Activated T-cell treated with anti-CD3 and anti-CD28 coated beads, Interleukin-2, amount 50 U/mL, for 1 hour (primary cell): ENCODE measurements at regions not wholly inside any gene's neighbourhood (a gene's known extent, or its start where the extent isn't known, plus 50 kb on each side); places are given as distances from the start of the nearest gene placed in this dataset.

ENCODE experiments used
- DNase-seq: peaks from one replicate; pipeline ENCODE4 v3.0.0-alpha.2; 2020

DNA sequence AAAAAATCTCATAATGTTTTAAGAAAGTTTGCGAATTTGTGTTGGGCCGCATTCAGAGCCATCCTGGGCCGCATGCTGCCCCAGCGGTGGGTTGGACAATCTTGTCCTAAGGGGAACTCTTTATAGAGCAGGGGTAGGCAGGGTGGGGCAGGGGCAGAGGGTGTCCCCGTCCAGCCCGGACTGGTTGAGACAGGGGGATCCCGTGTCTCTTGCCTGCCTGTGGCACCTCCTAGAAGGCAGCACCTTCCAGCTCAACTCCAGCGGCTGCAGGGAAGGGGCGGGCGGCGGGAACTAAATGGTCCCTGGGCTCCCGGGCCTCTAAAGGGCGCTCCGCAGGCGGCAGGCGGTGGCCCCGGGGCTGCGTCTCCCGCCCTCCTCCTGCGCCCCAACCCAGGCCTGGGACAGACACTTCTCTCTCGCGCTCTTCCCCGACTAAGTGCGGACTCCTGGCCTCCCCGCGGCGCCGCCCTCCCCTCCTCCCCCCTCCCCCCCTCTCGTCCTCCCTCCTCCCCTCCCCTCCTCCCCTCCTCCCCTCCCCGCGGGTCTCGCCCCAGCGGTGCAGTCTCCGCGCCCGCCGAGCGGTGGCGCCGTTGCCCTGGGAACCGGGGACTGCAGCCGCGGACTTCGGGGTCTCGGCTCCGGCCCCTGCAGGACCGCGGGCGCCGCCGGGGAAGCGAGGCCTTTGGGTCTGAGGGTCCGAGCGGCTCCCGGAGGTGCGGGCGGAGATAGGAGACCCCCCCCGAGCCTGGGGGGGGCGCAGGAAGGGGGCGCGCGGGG lies 132.6 kb downstream of the MRPL36 start:
- peak; percentile 69 for DNase-seq

GRCh38 chr5:1666221-1666620 lies 133.4 kb downstream of the MRPL36 start:
- DNase-seq = no peak

GRCh38 chr5:1665803-1666202 lies 133.8 kb downstream of the MRPL36 start:
- no peak for DNase-seq

GRCh38 chr5:1665231-1665630 lies 134.4 kb downstream of the MRPL36 start:
- no peak for DNase-seq

GRCh38 chr5:1663186-1663585 lies 136.5 kb downstream of the MRPL36 start:
- no peak for DNase-seq

DNA sequence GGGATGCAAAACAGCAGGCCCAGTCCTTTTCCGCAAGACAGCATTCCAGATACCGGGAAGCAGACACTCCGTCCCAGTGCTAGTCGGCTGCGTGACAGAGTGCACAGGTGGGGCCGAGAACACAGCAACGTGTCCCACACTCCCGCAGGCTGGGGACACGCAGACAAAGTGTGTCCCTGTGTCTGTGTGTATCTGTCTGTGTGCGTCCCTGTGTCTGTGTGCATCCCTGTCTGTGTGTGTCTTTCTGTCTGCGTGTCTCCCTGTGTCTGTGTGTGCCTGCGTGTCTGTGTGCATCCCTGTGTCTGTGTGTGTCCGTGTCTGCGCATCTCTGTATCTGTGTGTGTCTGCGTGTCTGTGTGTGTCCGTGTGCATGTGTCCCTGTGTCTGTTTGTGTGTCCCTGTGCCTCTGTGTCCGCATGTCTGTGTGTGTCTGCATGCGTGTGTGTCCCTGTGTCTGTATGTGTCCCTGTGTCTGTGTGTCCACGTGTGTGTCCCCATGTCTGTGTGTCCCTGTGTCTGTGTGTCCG lies 137.0 kb downstream of the MRPL36 start:
- DNase-seq = no peak

- no peak for DNase-seq
These were observed 137.6 kb downstream of the MRPL36 start for GRCh38 chr5:1661831-1662558.

DNA sequence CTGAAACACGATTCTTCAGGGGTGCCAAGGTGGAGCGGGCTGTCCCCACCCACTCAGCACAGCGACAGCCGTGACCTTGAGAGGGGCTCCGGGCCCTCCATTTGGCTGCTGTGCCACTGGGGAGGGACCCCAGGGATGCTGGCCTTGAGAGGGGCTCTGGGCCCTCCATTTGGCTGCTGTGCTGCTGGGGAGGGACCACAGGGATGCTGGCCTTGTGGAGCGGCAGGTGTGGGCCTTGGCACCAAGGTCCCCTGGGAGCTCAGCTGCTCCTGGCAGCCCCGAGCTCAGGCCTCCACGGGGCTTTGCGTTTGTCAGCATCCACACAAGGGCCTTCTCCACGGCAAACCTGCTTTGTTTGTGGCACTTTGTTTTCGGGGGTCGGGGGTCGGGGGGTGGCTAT lies 137.6 kb upstream of the LPCAT1 start:
- DNase-seq = no peak

DNA sequence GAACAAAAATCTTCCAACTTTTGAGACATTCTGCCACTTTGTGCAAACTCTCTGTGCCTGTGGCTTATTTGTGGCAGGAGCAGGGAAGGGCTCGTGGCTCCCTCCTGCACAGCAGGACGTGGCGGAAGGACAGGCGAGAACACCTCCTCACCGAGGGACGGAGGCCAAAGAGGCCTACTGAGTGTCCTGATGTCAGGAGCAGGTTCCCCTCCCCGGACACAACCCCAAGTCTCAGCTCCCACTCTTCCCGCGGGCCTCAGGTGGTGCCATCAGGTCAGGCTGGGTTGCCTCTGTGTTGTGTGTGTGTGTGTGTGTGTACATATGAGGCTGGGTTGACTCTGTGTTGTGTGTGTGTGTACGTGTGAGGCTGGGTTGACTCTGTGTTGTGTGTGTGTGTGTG lies 136.8 kb upstream of the LPCAT1 start:
- no peak for DNase-seq

DNA sequence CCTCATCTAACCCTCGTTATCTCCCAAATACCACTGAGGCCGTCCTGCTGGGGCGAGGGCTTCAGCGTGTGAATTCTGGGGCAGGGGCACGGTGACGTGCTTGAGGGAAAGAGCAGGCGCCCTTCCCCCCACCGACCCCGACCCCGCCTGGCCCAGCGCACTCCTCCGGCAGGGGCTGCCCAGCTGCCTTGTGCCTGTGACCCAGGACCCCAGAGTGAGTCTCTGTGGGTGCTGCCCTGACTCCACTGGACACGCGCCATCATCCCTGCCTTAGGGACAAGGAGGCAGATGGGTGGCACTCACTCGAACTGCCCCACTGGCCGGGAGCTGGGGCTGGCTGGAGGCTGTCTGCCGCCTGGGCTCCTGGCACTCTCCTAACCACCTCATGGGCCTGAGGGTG lies 136.2 kb upstream of the LPCAT1 start:
- peak; percentile 12 for DNase-seq

DNA sequence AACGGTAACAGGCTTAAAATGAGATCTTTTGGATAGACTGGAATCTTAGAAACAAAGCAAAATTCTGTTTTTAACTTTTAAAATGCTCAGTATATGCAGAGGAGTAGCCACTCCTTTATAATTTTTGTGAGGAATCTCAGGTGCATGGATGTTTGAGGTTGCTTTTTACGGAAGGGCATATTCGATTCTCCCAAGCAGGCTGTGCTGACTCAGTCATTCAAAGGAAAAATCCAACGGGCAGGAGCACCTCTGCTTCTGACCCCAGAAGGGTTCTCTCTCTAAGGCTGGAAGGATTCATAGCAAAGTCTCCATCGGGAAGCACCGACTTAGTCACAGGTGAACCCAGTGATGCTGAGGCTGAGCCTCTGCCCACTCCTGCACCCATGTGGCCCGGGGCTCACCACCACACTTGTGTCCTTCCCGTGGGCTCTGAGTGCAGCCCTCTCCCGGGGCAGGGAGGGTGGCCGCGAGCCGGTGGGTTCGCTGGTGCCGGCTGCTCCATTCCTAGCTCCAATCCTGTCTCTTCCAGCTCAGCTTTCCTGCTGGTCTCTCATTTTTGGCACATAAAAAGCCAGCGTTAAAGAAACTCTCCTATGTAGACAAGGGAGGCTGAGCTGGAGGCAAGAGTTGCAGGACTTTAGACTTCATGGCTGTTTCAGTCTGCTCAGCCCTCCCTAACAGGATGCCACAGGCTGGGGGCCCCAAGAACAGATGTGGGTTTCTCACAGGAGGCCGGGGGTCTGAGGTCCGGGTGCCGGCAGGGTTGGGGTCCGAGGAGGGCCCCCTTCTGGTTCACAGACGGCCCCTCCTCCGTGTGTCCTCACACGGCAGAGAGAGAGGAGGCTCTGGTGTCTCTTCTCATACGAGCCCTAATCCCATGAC lies 135.6 kb upstream of the LPCAT1 start:
- DNase-seq = no peak

DNA sequence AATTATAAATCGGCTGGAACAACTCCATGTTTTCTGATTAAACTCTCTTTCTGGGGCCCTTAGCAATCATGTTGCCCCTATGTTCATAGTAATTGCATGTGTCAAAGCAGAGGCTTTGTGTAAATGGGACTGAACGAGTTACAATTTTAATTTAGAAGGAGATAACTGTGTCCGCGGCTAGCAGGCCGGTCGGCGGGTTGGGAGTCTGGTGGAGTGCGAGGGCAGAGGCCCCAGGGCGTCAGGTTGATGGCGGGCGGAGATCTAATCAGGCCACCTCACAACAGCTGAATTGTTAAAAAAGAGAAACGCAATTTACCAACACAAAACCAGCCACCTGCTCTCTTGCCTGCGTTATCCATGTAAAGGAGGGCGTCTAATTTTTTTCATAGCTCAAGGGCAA lies 134.9 kb upstream of the LPCAT1 start:
- DNase-seq = no peak

DNA sequence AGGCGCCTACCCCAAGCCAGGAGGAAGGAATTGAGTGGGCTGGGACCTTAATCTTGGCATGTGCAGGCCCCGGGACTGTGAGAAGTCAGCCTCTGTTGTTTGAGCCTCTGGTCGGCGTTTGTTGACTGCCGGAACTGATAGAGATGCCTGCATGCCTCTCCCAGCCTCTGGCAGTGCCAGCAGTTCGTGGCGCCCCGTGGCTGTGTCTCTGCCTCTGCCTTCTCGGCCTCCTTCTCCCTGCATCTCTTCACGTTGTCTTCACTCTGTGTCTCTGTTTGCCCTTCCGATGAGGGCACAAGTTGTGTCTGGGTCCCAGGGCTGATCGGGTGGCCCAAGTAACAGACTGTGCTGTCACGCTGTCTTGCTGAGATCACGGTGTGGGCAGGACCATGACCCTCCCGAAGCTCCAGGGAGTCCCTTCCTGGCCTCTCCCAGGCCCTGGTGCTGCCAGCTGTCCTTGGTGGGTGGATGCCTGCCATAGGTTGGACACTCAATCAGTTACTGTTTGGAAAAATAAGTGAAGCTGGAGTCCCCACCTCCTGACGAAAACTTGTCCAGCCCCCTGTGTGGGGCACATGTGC lies 133.5 kb upstream of the LPCAT1 start:
- DNase-seq = no peak

GRCh38 chr5:1656271-1656975 lies 132.7 kb upstream of the LPCAT1 start:
- DNase-seq = no peak

DNA sequence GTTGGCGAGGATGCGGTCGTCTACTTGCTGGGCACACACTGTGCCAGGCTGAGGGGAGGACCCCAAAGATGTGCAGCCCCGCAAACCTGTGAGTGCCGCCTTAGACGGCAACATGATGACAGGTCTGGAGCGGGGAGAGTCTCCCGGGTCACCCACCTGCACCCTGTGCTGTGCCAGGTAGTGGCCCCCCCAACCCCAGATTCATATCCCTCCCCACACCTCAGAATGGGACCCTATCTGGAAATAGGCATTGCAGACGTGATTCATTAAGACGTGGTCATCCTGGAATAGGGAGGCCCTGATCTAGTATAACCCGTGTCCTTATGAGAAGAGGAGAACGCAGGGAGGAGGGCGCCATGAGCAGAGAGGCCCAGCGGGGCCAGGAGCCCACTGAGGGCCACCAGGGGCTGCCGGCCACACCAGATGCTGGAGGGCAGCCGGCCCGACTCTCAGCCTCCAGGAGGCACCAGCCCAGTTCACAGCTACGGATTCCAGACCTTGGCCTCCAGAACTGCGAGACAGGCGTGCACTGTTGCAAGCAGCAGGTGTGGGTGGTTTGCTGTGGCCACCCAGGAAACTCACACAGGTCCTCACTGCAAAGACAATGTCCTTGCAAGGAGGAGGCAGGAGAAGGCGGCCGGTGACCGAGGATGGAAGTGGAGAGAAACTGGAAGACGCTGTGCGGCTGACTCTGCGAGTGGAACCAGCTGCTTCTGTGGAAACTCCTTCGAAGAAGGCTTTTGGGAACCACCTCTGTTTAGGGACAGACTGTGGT lies 131.9 kb upstream of the LPCAT1 start:
- peak; percentile 11 for DNase-seq

DNA sequence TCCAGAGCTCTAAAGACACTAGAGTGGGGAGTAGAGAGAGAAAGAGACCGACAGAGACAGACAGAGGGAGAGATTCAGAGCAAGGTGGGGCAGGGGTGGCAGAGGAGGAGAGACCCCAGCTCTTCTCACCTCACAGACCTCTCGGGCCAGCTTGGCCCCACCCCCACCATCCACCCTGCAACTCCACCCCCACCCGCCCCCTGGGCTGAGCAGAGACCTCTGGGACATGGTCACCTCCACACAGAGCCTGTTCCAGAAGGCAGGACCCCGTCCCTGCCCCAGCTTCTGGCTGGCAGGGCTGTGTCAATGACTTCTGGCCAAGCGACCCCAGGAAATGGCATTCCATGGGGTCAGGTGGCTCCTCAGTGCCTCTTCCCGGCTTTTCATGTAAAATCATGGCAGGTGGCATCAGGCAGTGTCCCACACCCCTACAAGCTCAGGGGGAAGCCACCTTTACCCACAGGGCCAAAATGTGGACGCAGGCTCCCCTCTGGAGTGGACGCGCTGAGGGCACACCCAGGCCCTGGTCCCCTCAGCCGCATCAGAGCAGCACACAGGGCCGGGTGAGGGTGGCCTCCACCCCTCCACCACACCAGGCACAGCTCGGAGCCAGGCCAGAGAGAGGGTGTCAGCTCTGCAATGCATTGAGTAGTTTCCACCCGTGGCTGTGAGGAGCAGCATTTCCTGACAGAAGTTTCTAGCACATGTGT lies 131.2 kb upstream of the LPCAT1 start:
- DNase-seq = peak; percentile 14

GRCh38 chr5:1653698-1654651 lies 130.2 kb upstream of the LPCAT1 start:
- peak; percentile 63 for DNase-seq

DNA sequence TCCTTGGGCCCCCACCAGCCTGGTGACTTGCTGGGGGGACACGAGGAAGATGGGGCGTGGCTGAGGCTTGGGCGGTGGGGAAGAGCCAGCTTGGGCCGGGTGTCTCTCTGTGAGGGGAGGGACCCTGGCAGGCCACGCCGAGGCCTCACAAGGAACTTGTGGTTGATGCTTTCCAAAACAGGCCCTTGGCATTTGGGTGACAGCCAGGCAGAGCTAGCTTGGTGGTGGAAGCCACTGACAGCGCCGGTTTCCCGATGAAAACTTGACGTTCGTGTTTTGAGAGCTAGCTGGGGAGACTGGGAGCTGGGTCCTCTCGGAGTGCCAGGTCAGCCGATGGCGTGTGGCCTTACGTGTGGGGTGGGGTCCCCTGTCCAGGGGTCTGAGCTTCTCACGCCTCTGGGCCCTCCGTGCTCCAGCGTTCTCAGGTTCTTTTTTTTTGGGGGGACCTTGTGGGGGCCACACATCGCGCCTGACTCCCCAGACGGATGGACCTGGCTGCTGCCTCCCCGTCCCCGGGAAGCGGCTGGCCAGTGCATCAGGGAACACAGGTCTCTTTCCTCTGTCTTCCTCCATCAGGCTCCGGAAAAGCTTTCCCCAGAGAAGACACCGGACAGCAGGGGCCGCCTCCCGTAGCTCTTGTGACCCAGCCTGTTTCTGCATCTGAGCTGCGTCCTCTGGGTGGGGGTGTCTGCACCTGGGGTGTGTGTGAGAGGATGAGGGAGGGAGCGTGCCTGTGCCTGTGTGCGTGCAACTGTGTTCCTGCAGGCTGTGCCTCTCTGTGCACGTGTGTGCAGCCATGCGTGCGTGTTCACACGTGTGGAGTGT lies 129.3 kb upstream of the LPCAT1 start:
- DNase-seq = no peak
